WTC11 (cell line): ENCODE measurements at regions not wholly inside any gene's neighbourhood (a gene's known extent, or its start where the extent isn't known, plus 50 kb on each side); places are given as distances from the start of the nearest gene placed in this dataset.
A peak's percentile ranks its signal among the peaks of the same experiment; 100 is the strongest.
"Not testable (repeated sequence)": the region's sequence is repeated elsewhere in the genome, so short reads cannot be mapped to it uniquely, and the experiment has no call there.

Source experiments
- ATAC-seq: fragments of 200-7000 bp; cut with Tn5 transposase; 2 replicates; pipeline ENCODE4 v1.10.0; 2021; ENCODE audit warnings: mild to moderate bottlenecking, moderate library complexity
- CTCF ChIA-PET: fragments of 300-600 bp; sonication (Branson Sonifier 250); formaldehyde crosslinking; loops from one replicate; lab custom pipeline; 2021; ENCODE audit warnings: antibody characterized with exemption; lab: Charles Lee
- POLR2A ChIA-PET: fragments of 350-600 bp; sonication (Branson Sonifier 250); formaldehyde crosslinking; loops from one replicate; lab custom pipeline; 2021; ENCODE audit warnings: antibody characterized with exemption; lab: Charles Lee
- DNase-seq: peaks from one replicate; pipeline ENCODE4 v3.0.0; 2021; ENCODE audit warnings: low spot score
- H3K27ac Mint-ChIP-seq: 2 replicates; pipeline ENCODE4 v1.8.0; 2021; ENCODE audit warnings: mixed read lengths
- H3K27me3 Mint-ChIP-seq: 2 replicates; pipeline ENCODE4 v1.8.0; 2021; ENCODE audit warnings: low read depth, mild to moderate bottlenecking, moderate library complexity, mixed read lengths
- H3K36me3 Mint-ChIP-seq: 2 replicates; pipeline ENCODE4 v1.8.0; 2021; ENCODE audit warnings: mixed read lengths
- H3K4me1 Mint-ChIP-seq: 2 replicates; pipeline ENCODE4 v1.8.0; 2022; ENCODE audit warnings: mixed read lengths
- H3K4me3 Mint-ChIP-seq: 2 replicates; pipeline ENCODE4 v1.8.0; 2021; ENCODE audit warnings: mild to moderate bottlenecking, moderate library complexity, mixed read lengths
- H3K9me3 Mint-ChIP-seq: 2 replicates; pipeline ENCODE4 v1.8.0; 2021; ENCODE audit warnings: mixed read lengths
- AR ChIP-seq: fragments of 250-450 bp; sonication (Bioruptor Pico); IDR thresholded peaks from 2 replicates; pipeline ENCODE4 v1.9.0; 2021; ENCODE audit warnings: mild to moderate bottlenecking
- ELF4 ChIP-seq: sonication (generic); formaldehyde crosslinking; IDR thresholded peaks from 2 replicates; pipeline ENCODE4 v1.8.1; 2022; ENCODE audit warnings: low read depth, mild to moderate bottlenecking, moderate library complexity, missing genetic modification reagents
- FOXJ3 ChIP-seq: sonication (generic); formaldehyde crosslinking; IDR thresholded peaks from 2 replicates; pipeline ENCODE4 v1.9.0; 2021; ENCODE audit warnings: missing genetic modification reagents, mild to moderate bottlenecking, borderline replicate concordance
- FOXK1 ChIP-seq: sonication (generic); formaldehyde crosslinking; IDR thresholded peaks from 2 replicates; pipeline ENCODE4 v1.8.0; 2022; ENCODE audit warnings: mild to moderate bottlenecking, moderate library complexity, missing genetic modification reagents
- GRHL2 ChIP-seq: fragments of 250-450 bp; sonication (Bioruptor Pico); IDR thresholded peaks from 2 replicates; pipeline ENCODE4 v1.8.0; 2022; ENCODE audit warnings: mild to moderate bottlenecking, moderate library complexity; ENCODE audit not compliant: insufficient replicate concordance, severe bottlenecking
- GTF2I ChIP-seq: fragments of 250-450 bp; sonication (Bioruptor Pico); conservative IDR thresholded peaks from 2 replicates; pipeline ENCODE4 v1.4.0; 2021; ENCODE audit warnings: mild to moderate bottlenecking
- HMGXB4 ChIP-seq: sonication (generic); formaldehyde crosslinking; IDR thresholded peaks from 2 replicates; pipeline ENCODE4 v1.8.1; 2023; ENCODE audit warnings: mild to moderate bottlenecking, moderate library complexity, missing genetic modification reagents
- JUN ChIP-seq: sonication (generic); formaldehyde crosslinking; IDR thresholded peaks from 2 replicates; pipeline ENCODE4 v1.8.0; 2023; ENCODE audit warnings: mild to moderate bottlenecking, missing genetic modification reagents
- MLX ChIP-seq: sonication (generic); formaldehyde crosslinking; IDR thresholded peaks from 2 replicates; pipeline ENCODE4 v1.8.1; 2023; ENCODE audit warnings: mild to moderate bottlenecking, missing genetic modification reagents, moderate library complexity
- MXD4 ChIP-seq: fragments of 250-450 bp; sonication (Bioruptor Pico); IDR thresholded peaks from 2 replicates; pipeline ENCODE4 v1.8.0; 2021; ENCODE audit warnings: mild to moderate bottlenecking, moderate library complexity, borderline replicate concordance
- NFATC4 ChIP-seq: fragments of 250-450 bp; sonication (Bioruptor Pico); IDR thresholded peaks from 2 replicates; pipeline ENCODE4 v1.9.0; 2021; ENCODE audit warnings: mild to moderate bottlenecking
- NR2C2 ChIP-seq: sonication (generic); formaldehyde crosslinking; IDR thresholded peaks from 2 replicates; pipeline ENCODE4 v1.8.0; 2022; ENCODE audit warnings: mild to moderate bottlenecking, missing genetic modification reagents
- PRRX2 ChIP-seq: fragments of 250-450 bp; sonication (Bioruptor Pico); IDR thresholded peaks from 2 replicates; pipeline ENCODE4 v1.8.0; 2021; ENCODE audit warnings: mild to moderate bottlenecking
- TEAD1 ChIP-seq: sonication (generic); formaldehyde crosslinking; IDR thresholded peaks from 2 replicates; pipeline ENCODE4 v1.8.0; 2022; ENCODE audit warnings: mild to moderate bottlenecking, missing genetic modification reagents
- TP53 ChIP-seq: sonication (generic); formaldehyde crosslinking; IDR thresholded peaks from 2 replicates; pipeline ENCODE4 v1.8.1; 2023; ENCODE audit warnings: mild to moderate bottlenecking, missing genetic modification reagents
- USF2 ChIP-seq: sonication (generic); formaldehyde crosslinking; IDR thresholded peaks from 2 replicates; pipeline ENCODE4 v1.8.1; 2023; ENCODE audit warnings: mild to moderate bottlenecking, missing genetic modification reagents, moderate library complexity
- ZBTB43 ChIP-seq: sonication (generic); formaldehyde crosslinking; IDR thresholded peaks from 2 replicates; pipeline ENCODE4 v1.8.1; 2023; ENCODE audit warnings: mild to moderate bottlenecking, missing genetic modification reagents
- ZNF416 ChIP-seq: fragments of 250-450 bp; sonication (Bioruptor Pico); IDR thresholded peaks from 2 replicates; pipeline ENCODE4 v1.9.0; 2021; ENCODE audit warnings: mild to moderate bottlenecking, inconsistent platforms
- TF ChIP-seq, protein P1 (sequence below): sonication (generic); formaldehyde crosslinking; IDR thresholded peaks from 2 replicates; pipeline ENCODE4 v1.8.1; 2023; ENCODE audit warnings: mild to moderate bottlenecking, missing genetic modification reagents, borderline replicate concordance
- TF ChIP-seq, protein P2 (sequence below): sonication (generic); formaldehyde crosslinking; conservative IDR thresholded peaks from 2 replicates; pipeline ENCODE4 v1.8.1; 2022; ENCODE audit warnings: mild to moderate bottlenecking, missing genetic modification reagents

DNA sequence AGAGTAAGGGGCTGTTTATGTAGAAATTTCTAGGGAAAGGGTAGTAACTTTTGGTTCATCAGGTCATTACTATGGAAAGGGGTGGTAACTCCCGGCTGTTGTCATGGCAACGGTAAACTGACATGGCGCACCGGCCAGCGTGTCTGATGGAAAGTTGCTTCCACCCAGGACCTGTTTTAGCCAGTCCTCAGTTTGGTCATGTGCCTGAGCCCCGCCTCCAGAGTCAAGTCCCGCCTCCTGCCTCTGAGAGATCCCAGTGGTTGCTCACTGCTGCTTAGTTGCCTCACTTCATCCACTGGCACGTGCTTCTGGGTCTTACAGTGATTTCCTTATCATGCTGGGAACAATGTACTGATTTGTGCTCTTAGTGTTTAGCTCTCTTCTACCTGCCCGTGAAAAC lies 455.2 kb upstream of the ZNF507 start (continued):
- TF ChIP-seq, protein P1, sequence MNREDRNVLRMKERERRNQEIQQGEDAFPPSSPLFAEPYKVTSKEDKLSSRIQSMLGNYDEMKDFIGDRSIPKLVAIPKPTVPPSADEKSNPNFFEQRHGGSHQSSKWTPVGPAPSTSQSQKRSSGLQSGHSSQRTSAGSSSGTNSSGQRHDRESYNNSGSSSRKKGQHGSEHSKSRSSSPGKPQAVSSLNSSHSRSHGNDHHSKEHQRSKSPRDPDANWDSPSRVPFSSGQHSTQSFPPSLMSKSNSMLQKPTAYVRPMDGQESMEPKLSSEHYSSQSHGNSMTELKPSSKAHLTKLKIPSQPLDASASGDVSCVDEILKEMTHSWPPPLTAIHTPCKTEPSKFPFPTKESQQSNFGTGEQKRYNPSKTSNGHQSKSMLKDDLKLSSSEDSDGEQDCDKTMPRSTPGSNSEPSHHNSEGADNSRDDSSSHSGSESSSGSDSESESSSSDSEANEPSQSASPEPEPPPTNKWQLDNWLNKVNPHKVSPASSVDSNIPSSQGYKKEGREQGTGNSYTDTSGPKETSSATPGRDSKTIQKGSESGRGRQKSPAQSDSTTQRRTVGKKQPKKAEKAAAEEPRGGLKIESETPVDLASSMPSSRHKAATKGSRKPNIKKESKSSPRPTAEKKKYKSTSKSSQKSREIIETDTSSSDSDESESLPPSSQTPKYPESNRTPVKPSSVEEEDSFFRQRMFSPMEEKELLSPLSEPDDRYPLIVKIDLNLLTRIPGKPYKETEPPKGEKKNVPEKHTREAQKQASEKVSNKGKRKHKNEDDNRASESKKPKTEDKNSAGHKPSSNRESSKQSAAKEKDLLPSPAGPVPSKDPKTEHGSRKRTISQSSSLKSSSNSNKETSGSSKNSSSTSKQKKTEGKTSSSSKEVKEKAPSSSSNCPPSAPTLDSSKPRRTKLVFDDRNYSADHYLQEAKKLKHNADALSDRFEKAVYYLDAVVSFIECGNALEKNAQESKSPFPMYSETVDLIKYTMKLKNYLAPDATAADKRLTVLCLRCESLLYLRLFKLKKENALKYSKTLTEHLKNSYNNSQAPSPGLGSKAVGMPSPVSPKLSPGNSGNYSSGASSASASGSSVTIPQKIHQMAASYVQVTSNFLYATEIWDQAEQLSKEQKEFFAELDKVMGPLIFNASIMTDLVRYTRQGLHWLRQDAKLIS (CRISPR knock-in tag) = no peak
- TF ChIP-seq AR (CRISPR knock-in tag) = no peak
- TF ChIP-seq ELF4 (CRISPR knock-in tag) = no peak
- TF ChIP-seq JUN (CRISPR knock-in tag) = no peak
- TF ChIP-seq NFATC4 (CRISPR knock-in tag) = no peak

- no peak for DNase-seq
- peaks cover 20% of the 10 kb centered on the region for H3K4me1 Mint-ChIP-seq
- ATAC-seq = peak; percentile 79
These were observed 453.4 kb upstream of the ZNF507 start for GRCh38 chr19:31892060-31892459.

GRCh38 chr19:31893491-31893890 lies 451.9 kb upstream of the ZNF507 start:
- Mint-ChIP-seq H3K9me3 (peaks cover 14% of the 10 kb centered on the region), H3K27me3 (peaks cover 63% of the 10 kb centered on the region), H3K4me1 (peaks cover 20% of the 10 kb centered on the region), H3K36me3 (peaks cover 14% of the 10 kb centered on the region)
- DNase-seq, H3K4me3 Mint-ChIP-seq, POLR2A ChIA-PET, ATAC-seq, CTCF ChIA-PET, H3K27ac Mint-ChIP-seq: not testable (repeated sequence)

More at GRCh38 chr19:31892060-31892459, 453.4 kb upstream of the ZNF507 start:
- POLR2A ChIA-PET = no interaction called here
- Mint-ChIP-seq H3K27ac (peak overlapping the region; percentile 6; the same call in 1 of the 2 replicates), H3K9me3 (peaks cover 12% of the 10 kb centered on the region), H3K27me3 (peaks cover 63% of the 10 kb centered on the region), H3K36me3 (peaks cover 14% of the 10 kb centered on the region), H3K4me3 (no peak overlapping the region)
- TF ChIP-seq ZNF416 (no peak), MXD4 (no peak), PRRX2 (CRISPR knock-in tag) (no peak)
- CTCF ChIA-PET = interaction anchor here (0.8 kb wide), 1 partner anchor 10 kb away, joined by 4 read pairs; no protein-coding TSS in a partner anchor

- Mint-ChIP-seq H3K4me3 (no peak overlapping the region), H3K4me1 (peaks cover 20% of the 10 kb centered on the region), H3K27me3 (peaks cover 57% of the 10 kb centered on the region), H3K27ac (no peak overlapping the region), H3K9me3 (peaks cover 14% of the 10 kb centered on the region), H3K36me3 (peaks cover 14% of the 10 kb centered on the region)
- ChIA-PET POLR2A (no interaction called here), CTCF (no interaction called here)
- ATAC-seq (no peak), DNase-seq (no peak)
- TF ChIP-seq PRRX2 (CRISPR knock-in tag) (no peak), NR2C2 (CRISPR knock-in tag) (no peak), HMGXB4 (CRISPR knock-in tag) (no peak), ZBTB43 (CRISPR knock-in tag) (no peak), TP53 (CRISPR knock-in tag) (no peak), FOXJ3 (CRISPR knock-in tag) (no peak), MLX (CRISPR knock-in tag) (no peak), USF2 (CRISPR knock-in tag) (no peak), GRHL2 (CRISPR knock-in tag) (no peak), GTF2I (CRISPR knock-in tag) (no peak), FOXK1 (no peak), TEAD1 (no peak)
- TF ChIP-seq, protein P2, sequence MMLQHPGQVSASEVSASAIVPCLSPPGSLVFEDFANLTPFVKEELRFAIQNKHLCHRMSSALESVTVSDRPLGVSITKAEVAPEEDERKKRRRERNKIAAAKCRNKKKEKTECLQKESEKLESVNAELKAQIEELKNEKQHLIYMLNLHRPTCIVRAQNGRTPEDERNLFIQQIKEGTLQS (CRISPR knock-in tag) = no peak
These were observed 451.0 kb upstream of the ZNF507 start for GRCh38 chr19:31894451-31894850.
